ENCODE measurements at regions not wholly inside any gene's neighbourhood (a gene's known extent, or its start where the extent isn't known, plus 50 kb on each side); places are given as distances from the start of the nearest gene placed in this dataset.
A peak's percentile ranks its signal among the peaks of the same experiment; 100 is the strongest.

GRCh38 chr2:67642961-67643360 lies 245.8 kb downstream of the ETAA1 start:
- intact Hi-C loops (cut with DNase I) = no loop called here
- TF ChIP-seq POLR2A (IDR thresholded peaks at IDR 0.05) = no peak
- no peak for TF ChIP-seq CTCF (IDR thresholded peaks at IDR 0.05)
- Histone ChIP-seq H3K27me3 (no peaks in the 10 kb centered on the region), H3K4me3 (replicated peaks in 1 of 3) (no peak overlapping the region), H3K9me3 (no peaks in the 10 kb centered on the region), H3K4me1 (no peaks in the 10 kb centered on the region), H3K27ac (no peak overlapping the region), H3K36me3 (no peaks in the 10 kb centered on the region)
- WGBS, 2 donors = 91 to 97% methylated on average over 2 of the region's 2 CpGs
- no peak for DNase-seq

- no peak for TF ChIP-seq POLR2A (IDR thresholded peaks at IDR 0.05)
- no peak for TF ChIP-seq CTCF (IDR thresholded peaks at IDR 0.05)
- Histone ChIP-seq H3K27me3 (no peaks in the 10 kb centered on the region), H3K36me3 (no peaks in the 10 kb centered on the region), H3K9me3 (no peaks in the 10 kb centered on the region), H3K27ac (no peak overlapping the region), H3K4me3 (replicated peaks in 1 of 3) (no peak overlapping the region), H3K4me1 (peaks cover 9 to 11% of the 10 kb centered on the region in 2 donors)
- 73 to 74% methylated on average over 3 of the region's 3 CpGs for WGBS, 2 donors
- intact Hi-C loops (cut with DNase I) = no loop called here
- no peak for DNase-seq
Measured at GRCh38 chr2:67645280-67646138, 248.4 kb downstream of the ETAA1 start.

- intact Hi-C loops (cut with DNase I) = no loop called here
Measured at GRCh38 chr2:67646714-67647333, 249.7 kb downstream of the ETAA1 start.

GRCh38 chr2:67649331-67650261 lies 252.5 kb downstream of the ETAA1 start:
- Histone ChIP-seq H3K27ac (peak overlapping the region; percentile 2 to 60 (median 26)), H3K27me3 (no peaks in the 10 kb centered on the region), H3K9me3 (no peaks in the 10 kb centered on the region), H3K36me3 (no peaks in the 10 kb centered on the region), H3K4me3 (replicated peaks in 1 of 3) (no peak overlapping the region), H3K4me1 (peaks cover 16 to 18% of the 10 kb centered on the region in 2 donors)
- intact Hi-C loops (cut with DNase I) = no loop called here
- TF ChIP-seq POLR2A (IDR thresholded peaks at IDR 0.05) (no peak), CTCF (IDR thresholded peaks at IDR 0.05) (no peak)
- peak; percentile 8 for DNase-seq
- WGBS, 2 donors = 74 to 78% methylated on average over 9 of the region's 9 CpGs

More at GRCh38 chr2:67646714-67647333, 249.7 kb downstream of the ETAA1 start:
- Histone ChIP-seq H3K4me3 (replicated peaks in 1 of 3) (no peak overlapping the region), H3K27me3 (no peaks in the 10 kb centered on the region), H3K36me3 (no peaks in the 10 kb centered on the region), H3K27ac (no peak overlapping the region), H3K4me1 (peaks cover 16 to 18% of the 10 kb centered on the region in 2 donors), H3K9me3 (no peaks in the 10 kb centered on the region)
- WGBS, 2 donors = 94 to 99% methylated on average over 6 of the region's 6 CpGs
- no peak for DNase-seq
- no peak for TF ChIP-seq POLR2A (IDR thresholded peaks at IDR 0.05)
- no peak for TF ChIP-seq CTCF (IDR thresholded peaks at IDR 0.05)
